ENCODE measurements at regions not wholly inside any gene's neighbourhood (a gene's known extent, or its start where the extent isn't known, plus 50 kb on each side); places are given as distances from the start of the nearest gene placed in this dataset.
"Not testable (repeated sequence)": the region's sequence is repeated elsewhere in the genome, so short reads cannot be mapped to it uniquely, and the experiment has no call there.

DNA sequence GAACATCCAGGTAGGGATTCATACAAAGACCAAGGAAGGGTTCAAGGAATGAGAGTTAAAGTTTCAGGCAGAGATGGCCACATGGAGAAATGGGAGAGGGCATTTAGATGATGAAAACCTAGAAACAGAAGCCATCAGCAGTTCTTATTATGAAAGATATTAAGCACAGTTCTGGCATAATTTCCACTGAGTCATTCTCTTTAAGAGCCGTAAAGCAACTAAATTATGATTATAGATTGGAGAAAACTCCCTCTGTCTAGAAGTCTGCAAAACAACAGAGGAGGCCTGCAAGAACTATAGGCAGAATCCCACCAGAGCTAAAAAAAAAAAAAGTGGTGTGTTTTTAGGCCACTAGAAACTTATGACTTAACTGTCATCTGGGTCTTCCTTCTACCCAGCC, 157.1 kb upstream of the MPDZ start:
- DNase-seq (ENCODE audit: low spot score) = no peak
- Histone ChIP-seq H3K36me3 (no peaks in the 10 kb centered on the region), H3K4me2 (no peak overlapping the region), H2AFZ (replicated peaks) (no peak overlapping the region), H3K9me3 (ENCODE audit: low read depth) (no peaks in the 10 kb centered on the region), H4K20me1 (ENCODE audit: low read depth) (no peaks in the 10 kb centered on the region), H3K4me1 (no peaks in the 10 kb centered on the region), H3K9ac (no peak overlapping the region), H3F3A (ENCODE audit: low read depth) (no peaks in the 10 kb centered on the region), H3K79me2 (ENCODE audit: low read depth) (no peaks in the 10 kb centered on the region), H3K27me3 (no peaks in the 10 kb centered on the region), H3K4me3 (no peak overlapping the region), H3K27ac (no peak overlapping the region)
- Mint-ChIP-seq H3K36me3 (no peaks in the 10 kb centered on the region), H3K27ac (no peak overlapping the region), H3K4me1 (peaks cover under 1% of the 10 kb centered on the region), H3K9me3 (no peaks in the 10 kb centered on the region), H3K4me3 (no peak overlapping the region), H3K27me3 (ENCODE audit: insufficient read depth, low read depth) (no peaks in the 10 kb centered on the region)
- TF ChIP-seq, protein P1, sequence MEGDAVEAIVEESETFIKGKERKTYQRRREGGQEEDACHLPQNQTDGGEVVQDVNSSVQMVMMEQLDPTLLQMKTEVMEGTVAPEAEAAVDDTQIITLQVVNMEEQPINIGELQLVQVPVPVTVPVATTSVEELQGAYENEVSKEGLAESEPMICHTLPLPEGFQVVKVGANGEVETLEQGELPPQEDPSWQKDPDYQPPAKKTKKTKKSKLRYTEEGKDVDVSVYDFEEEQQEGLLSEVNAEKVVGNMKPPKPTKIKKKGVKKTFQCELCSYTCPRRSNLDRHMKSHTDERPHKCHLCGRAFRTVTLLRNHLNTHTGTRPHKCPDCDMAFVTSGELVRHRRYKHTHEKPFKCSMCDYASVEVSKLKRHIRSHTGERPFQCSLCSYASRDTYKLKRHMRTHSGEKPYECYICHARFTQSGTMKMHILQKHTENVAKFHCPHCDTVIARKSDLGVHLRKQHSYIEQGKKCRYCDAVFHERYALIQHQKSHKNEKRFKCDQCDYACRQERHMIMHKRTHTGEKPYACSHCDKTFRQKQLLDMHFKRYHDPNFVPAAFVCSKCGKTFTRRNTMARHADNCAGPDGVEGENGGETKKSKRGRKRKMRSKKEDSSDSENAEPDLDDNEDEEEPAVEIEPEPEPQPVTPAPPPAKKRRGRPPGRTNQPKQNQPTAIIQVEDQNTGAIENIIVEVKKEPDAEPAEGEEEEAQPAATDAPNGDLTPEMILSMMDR (IDR thresholded peaks at IDR 0.05) = no peak
- TF ChIP-seq EZH2phosphoT487 (IDR thresholded peaks at IDR 0.05) = no peak
- no peak for TF ChIP-seq EZH2 (IDR thresholded peaks at IDR 0.05)

DNA sequence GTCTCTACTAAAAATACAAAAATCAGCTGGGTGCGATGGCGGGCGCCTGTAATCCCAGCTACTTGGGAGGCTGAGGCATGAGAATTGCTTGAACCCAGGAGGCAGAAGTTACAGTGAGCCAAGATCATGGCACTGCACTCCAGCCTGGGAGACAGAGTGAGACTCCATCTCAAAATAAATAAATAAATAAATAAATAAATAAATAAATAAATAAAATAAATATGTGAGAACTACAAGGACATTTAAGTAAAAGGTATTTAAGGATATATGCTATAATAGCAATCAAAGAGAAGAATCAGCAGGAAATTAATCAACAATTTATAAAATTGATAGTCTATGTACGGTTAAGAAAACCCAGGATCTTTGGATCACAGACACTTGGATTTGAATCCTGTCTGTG, 154.0 kb upstream of the MPDZ start:
- H3K4me3 Mint-ChIP-seq; H3F3A ChIP-seq (ENCODE audit: low read depth); H3K27ac ChIP-seq; H3K9ac ChIP-seq; H3K9me3 ChIP-seq (ENCODE audit: low read depth); H3K36me3 ChIP-seq; H2AFZ ChIP-seq (replicated peaks); H3K27me3 Mint-ChIP-seq (ENCODE audit: insufficient read depth, low read depth); DNase-seq (ENCODE audit: low spot score); H3K4me2 ChIP-seq; H3K36me3 Mint-ChIP-seq; H3K27me3 ChIP-seq; H3K9me3 Mint-ChIP-seq; H3K4me3 ChIP-seq; H3K27ac Mint-ChIP-seq; H4K20me1 ChIP-seq (ENCODE audit: low read depth); H3K79me2 ChIP-seq (ENCODE audit: low read depth): not testable (repeated sequence)
- peaks cover 16% of the 10 kb centered on the region for H3K4me1 ChIP-seq
- H3K4me1 Mint-ChIP-seq = peaks cover 24% of the 10 kb centered on the region

DNA sequence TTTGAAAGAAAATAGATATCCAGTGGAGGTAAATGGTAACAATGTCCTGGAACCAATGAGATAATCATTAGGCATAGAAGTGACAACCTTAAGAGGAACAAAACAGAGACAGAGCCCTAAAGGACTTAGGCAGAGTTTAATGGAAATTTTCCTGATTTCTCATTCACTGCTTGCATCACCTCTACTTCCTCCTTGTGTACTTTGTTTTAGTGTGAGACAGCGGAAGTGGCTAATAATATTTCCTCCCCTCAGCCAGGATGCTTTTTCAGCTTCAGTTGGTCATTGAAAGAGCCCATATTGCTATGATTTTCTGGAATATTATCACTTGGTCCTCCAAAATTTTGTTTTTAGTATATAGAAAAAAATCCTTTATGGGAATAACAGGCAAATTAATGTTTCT, 153.4 kb upstream of the MPDZ start:
- Histone ChIP-seq H3K36me3 (no peaks in the 10 kb centered on the region), H3K4me2 (no peak overlapping the region), H3K9me3 (ENCODE audit: low read depth) (no peaks in the 10 kb centered on the region), H3K79me2 (ENCODE audit: low read depth) (no peaks in the 10 kb centered on the region), H3K27me3 (no peaks in the 10 kb centered on the region), H2AFZ (replicated peaks) (no peak overlapping the region), H3K27ac (no peak overlapping the region), H4K20me1 (ENCODE audit: low read depth) (no peaks in the 10 kb centered on the region), H3F3A (ENCODE audit: low read depth) (no peaks in the 10 kb centered on the region), H3K9ac (no peak overlapping the region), H3K4me3 (no peak overlapping the region), H3K4me1 (peaks cover 16% of the 10 kb centered on the region)
- DNase-seq (ENCODE audit: low spot score) = no peak
- Mint-ChIP-seq H3K4me3 (no peak overlapping the region), H3K36me3 (no peaks in the 10 kb centered on the region), H3K27ac (no peak overlapping the region), H3K4me1 (peaks cover 29% of the 10 kb centered on the region), H3K9me3 (no peaks in the 10 kb centered on the region), H3K27me3 (ENCODE audit: insufficient read depth, low read depth) (no peaks in the 10 kb centered on the region)
- no peak for TF ChIP-seq EZH2 (IDR thresholded peaks at IDR 0.05)
- TF ChIP-seq EZH2phosphoT487 (IDR thresholded peaks at IDR 0.05) = no peak
- TF ChIP-seq, protein P1 (IDR thresholded peaks at IDR 0.05) = no peak

DNA sequence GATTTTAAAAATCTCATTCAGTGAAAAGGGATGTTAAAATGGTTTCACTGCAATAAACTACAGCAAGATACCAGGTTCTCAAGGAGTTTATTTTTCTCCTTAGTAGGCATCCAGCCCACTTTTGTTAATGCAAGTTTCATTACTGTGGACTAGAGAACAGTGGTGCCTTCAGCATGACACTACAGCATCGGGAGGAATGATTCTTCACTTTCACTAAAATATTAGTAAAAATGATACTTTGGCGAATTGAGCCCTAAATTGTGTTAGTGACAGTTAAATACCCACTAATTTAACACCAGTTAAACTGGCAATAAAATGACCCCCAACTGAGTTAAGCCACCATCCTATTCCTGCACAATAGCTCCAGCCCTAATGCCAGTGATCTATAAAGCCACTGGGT, 152.2 kb upstream of the MPDZ start:
- Mint-ChIP-seq H3K4me1 (peaks cover 33% of the 10 kb centered on the region), H3K27ac (no peak overlapping the region), H3K9me3 (no peaks in the 10 kb centered on the region), H3K27me3 (ENCODE audit: insufficient read depth, low read depth) (no peaks in the 10 kb centered on the region), H3K4me3 (no peak overlapping the region), H3K36me3 (no peaks in the 10 kb centered on the region)
- TF ChIP-seq EZH2 (IDR thresholded peaks at IDR 0.05) = no peak
- TF ChIP-seq, protein P1 (IDR thresholded peaks at IDR 0.05) = no peak
- no peak for TF ChIP-seq EZH2phosphoT487 (IDR thresholded peaks at IDR 0.05)
- Histone ChIP-seq H3K9ac (no peak overlapping the region), H3K79me2 (ENCODE audit: low read depth) (no peaks in the 10 kb centered on the region), H3K36me3 (no peaks in the 10 kb centered on the region), H2AFZ (replicated peaks) (no peak overlapping the region), H3K27ac (no peak overlapping the region), H4K20me1 (ENCODE audit: low read depth) (no peaks in the 10 kb centered on the region), H3K9me3 (ENCODE audit: low read depth) (no peaks in the 10 kb centered on the region), H3K4me2 (no peak overlapping the region), H3K27me3 (no peaks in the 10 kb centered on the region), H3K4me1 (peaks cover 16% of the 10 kb centered on the region), H3K4me3 (no peak overlapping the region), H3F3A (ENCODE audit: low read depth) (no peaks in the 10 kb centered on the region)
- peak; percentile 17 for DNase-seq (ENCODE audit: low spot score)
